Loucy (cell line): ENCODE measurements at regions not wholly inside any gene's neighbourhood (a gene's known extent, or its start where the extent isn't known, plus 50 kb on each side); places are given as distances from the start of the nearest gene placed in this dataset.

Experiments used
- H2AFZ ChIP-seq: fragments of 200-600 bp; sonication (generic); 2 replicates; pipeline ENCODE4 v1.6.0; 2016; ENCODE audit warnings: antibody characterized with exemption, mild to moderate bottlenecking, low read length, moderate library complexity
- H3F3A ChIP-seq: fragments of 200-600 bp; 2 replicates; pipeline ENCODE4 v1.6.0; 2016; ENCODE audit warnings: antibody characterized with exemption, low read depth, mild to moderate bottlenecking
- H3K27me3 ChIP-seq: fragments of 200-600 bp; sonication (generic); 2 replicates; pipeline ENCODE4 v1.6.1; 2014; ENCODE audit warnings: low read length, mild to moderate bottlenecking; ENCODE audit not compliant: insufficient read depth, poor library complexity, severe bottlenecking
- H3K36me3 ChIP-seq: fragments of 200-600 bp; sonication (generic); 2 replicates; pipeline ENCODE4 v1.6.1; 2016; ENCODE audit warnings: low read length; ENCODE audit not compliant: insufficient read depth
- H3K4me1 ChIP-seq: fragments of 200-600 bp; sonication (generic); 2 replicates; pipeline ENCODE4 v1.5.1; 2014; ENCODE audit warnings: low read length, mild to moderate bottlenecking; ENCODE audit not compliant: insufficient read depth, poor library complexity, severe bottlenecking
- H3K4me2 ChIP-seq: fragments of 200-600 bp; sonication (generic); 2 replicates; pipeline ENCODE4 v1.6.0; 2014; ENCODE audit warnings: antibody characterized with exemption, low read length, low read depth, mild to moderate bottlenecking; ENCODE audit not compliant: poor library complexity, severe bottlenecking
- H3K4me3 ChIP-seq: fragments of 200-600 bp; sonication (generic); 2 replicates; pipeline ENCODE4 v1.5.1; 2014; ENCODE audit warnings: low read length, mild to moderate bottlenecking, mixed read lengths; ENCODE audit not compliant: poor library complexity, severe bottlenecking
- H3K79me2 ChIP-seq: fragments of 200-600 bp; sonication (generic); 2 replicates; pipeline ENCODE4 v1.6.1; 2014; ENCODE audit warnings: low read length; ENCODE audit not compliant: insufficient read depth
- H3K9ac ChIP-seq: fragments of 200-600 bp; sonication (generic); 2 replicates; pipeline ENCODE4 v1.6.0; 2014; ENCODE audit warnings: mild to moderate bottlenecking, low read depth, low read length, moderate library complexity; ENCODE audit not compliant: poor library complexity, severe bottlenecking
- H3K9me2 ChIP-seq: fragments of 200-600 bp; sonication (generic); replicated peaks from 2 replicates; pipeline ENCODE4 v1.6.1; 2016; ENCODE audit warnings: low read depth, low read length, mixed read lengths
- H3K9me3 ChIP-seq: fragments of 200-600 bp; sonication (generic); 2 replicates; pipeline ENCODE4 v1.6.1; 2014; ENCODE audit warnings: mild to moderate bottlenecking, antibody characterized with exemption, low read length, low read depth; ENCODE audit not compliant: insufficient read depth
- H4K20me1 ChIP-seq: fragments of 200-600 bp; sonication (generic); 2 replicates; pipeline ENCODE4 v1.6.0; 2014; ENCODE audit warnings: antibody characterized with exemption, low read length, mild to moderate bottlenecking; ENCODE audit not compliant: insufficient read depth, poor library complexity, severe bottlenecking
- CTCF ChIP-seq: fragments of 200-600 bp; sonication (generic); conservative IDR thresholded peaks from 2 replicates; pipeline ENCODE4 v1.5.1; 2014; ENCODE audit warnings: mild to moderate bottlenecking, antibody characterized with exemption, low read length
- EZH2phosphoT487 ChIP-seq: fragments of 200-600 bp; IDR thresholded peaks from 2 replicates; pipeline ENCODE4 v1.6.1; 2018; ENCODE audit warnings: antibody characterized with exemption, mild to moderate bottlenecking, moderate library complexity, borderline replicate concordance

DNA sequence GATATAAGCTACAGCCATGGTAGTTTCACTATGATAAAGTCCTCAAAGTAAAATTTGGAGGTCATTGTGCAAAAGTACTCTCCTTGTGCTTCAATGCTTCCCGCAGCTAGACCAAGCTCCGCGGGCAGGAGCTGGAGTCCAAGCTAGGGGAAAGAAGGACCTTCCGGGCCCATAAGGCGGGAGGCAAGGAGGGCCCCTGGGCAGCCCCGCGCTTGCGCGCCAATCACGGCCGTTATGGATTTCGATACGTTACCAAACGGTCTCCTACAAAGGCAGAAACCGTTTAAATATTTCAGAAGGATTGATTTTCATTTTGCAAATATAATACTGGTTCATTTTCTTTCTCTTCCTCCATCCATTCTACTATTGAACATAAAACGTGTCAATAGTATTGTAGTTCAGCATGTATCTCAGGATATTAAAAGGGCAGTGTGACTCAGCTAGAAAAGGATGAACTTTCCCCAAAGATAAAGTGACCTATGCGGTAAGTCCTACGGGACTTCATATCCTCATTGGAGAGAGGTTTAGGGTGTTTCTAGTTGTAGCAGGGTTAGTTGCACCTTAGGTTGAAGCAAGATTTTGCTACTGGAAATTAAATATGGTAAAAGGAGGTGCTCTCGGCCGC, 128.0 kb downstream of the KIF20B start:
- no peak overlapping the region for H3K4me2 ChIP-seq
- H4K20me1 ChIP-seq, result no peaks in the 10 kb centered on the region
- H3K4me3 ChIP-seq, result no peak overlapping the region
- H3K4me1 ChIP-seq, result no peaks in the 10 kb centered on the region
- H3F3A ChIP-seq, result no peaks in the 10 kb centered on the region
- H3K9me2 ChIP-seq, result no peaks in the 10 kb centered on the region
- H3K9ac ChIP-seq, result no peak overlapping the region
- no peak overlapping the region for H2AFZ ChIP-seq
- H3K27me3 ChIP-seq, result no peaks in the 10 kb centered on the region
- TF ChIP-seq EZH2phosphoT487, result no peak
- TF ChIP-seq CTCF, result no peak
- no peaks in the 10 kb centered on the region for H3K36me3 ChIP-seq
- H3K9me3 ChIP-seq, result no peaks in the 10 kb centered on the region
- no peaks in the 10 kb centered on the region for H3K79me2 ChIP-seq

DNA sequence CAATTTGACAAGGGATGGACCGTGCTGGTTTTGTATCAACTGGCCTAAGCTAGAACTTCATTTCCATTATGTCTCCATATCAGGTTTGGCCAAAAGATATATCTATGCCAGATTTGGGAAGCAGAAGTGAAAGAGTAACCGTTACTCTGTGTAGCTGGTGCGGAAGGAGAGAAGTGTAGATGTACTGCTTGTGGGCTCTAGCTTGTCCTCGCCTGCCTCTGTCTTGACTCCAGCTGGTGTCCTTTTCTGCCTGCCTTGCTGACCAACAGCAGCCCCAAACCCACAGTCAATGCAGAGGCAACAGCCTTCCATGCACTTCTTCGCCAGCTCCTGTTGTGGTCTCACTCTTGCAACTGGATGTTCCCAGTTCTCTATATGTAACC, 128.5 kb downstream of the KIF20B start:
- Histone ChIP-seq H3K4me1 (no peaks in the 10 kb centered on the region), H4K20me1 (no peaks in the 10 kb centered on the region), H3K4me3 (no peak overlapping the region), H3K9me3 (no peaks in the 10 kb centered on the region), H2AFZ (no peak overlapping the region), H3K9me2 (no peaks in the 10 kb centered on the region), H3K36me3 (no peaks in the 10 kb centered on the region), H3K79me2 (no peaks in the 10 kb centered on the region), H3K4me2 (no peak overlapping the region), H3K27me3 (no peaks in the 10 kb centered on the region), H3K9ac (no peak overlapping the region), H3F3A (no peaks in the 10 kb centered on the region)
- TF ChIP-seq CTCF (no peak), EZH2phosphoT487 (no peak)

GRCh38 chr10:89830624-89831023, 129.2 kb downstream of the KIF20B start:
- Histone ChIP-seq H3K9me2 (no peaks in the 10 kb centered on the region), H3K9me3 (no peaks in the 10 kb centered on the region), H3K4me1 (no peaks in the 10 kb centered on the region), H3F3A (no peaks in the 10 kb centered on the region), H2AFZ (no peak overlapping the region), H3K9ac (no peak overlapping the region), H3K4me3 (no peak overlapping the region), H3K79me2 (no peaks in the 10 kb centered on the region), H4K20me1 (no peaks in the 10 kb centered on the region), H3K4me2 (no peak overlapping the region), H3K36me3 (no peaks in the 10 kb centered on the region), H3K27me3 (no peaks in the 10 kb centered on the region)
- TF ChIP-seq CTCF (no peak), EZH2phosphoT487 (no peak)
